Colon (tissue), 2 donors: ENCODE measurements at regions not wholly inside any gene's neighbourhood (a gene's known extent, or its start where the extent isn't known, plus 50 kb on each side); places are given as distances from the start of the nearest gene placed in this dataset.
"Not testable (repeated sequence)": the region's sequence is repeated elsewhere in the genome, so short reads cannot be mapped to it uniquely, and the experiment has no call there.

ENCODE experiments used
- FAIRE-seq: peaks from 2 replicates; lab custom pipeline; 2012; peaks lifted over from hg19 to GRCh38; lab: Jason Lieb, UNC
- donor health status: control.
- donor health status: control.

DNA sequence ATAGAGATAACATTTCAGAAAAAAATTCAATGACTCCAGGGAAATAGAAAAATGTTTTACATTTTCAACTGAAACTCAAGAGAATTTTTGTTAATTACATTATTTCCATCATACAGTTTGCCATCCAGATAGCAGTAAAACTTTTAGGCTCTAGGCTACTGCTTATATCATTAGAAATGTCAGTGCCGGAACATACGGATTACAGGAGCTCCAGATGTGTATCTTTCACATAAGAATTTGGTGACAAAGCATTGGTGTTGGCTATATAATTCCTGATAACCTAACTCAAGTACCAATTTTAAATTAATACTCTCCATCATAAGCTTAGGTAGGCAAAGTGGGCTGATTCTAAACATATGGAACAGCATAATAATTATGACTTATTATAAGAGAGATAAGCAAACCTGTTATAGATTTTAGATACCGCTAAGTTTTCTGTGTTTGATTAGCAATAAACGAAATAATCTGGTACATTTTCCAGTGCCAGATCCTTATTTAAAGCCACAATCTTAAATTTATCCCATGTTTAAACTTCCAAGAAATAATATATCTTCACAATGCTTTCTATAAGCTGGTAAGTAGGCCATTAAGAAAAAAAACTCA is 637.9 kb downstream of the NXPH1 start:
- FAIRE-seq = no peak

DNA sequence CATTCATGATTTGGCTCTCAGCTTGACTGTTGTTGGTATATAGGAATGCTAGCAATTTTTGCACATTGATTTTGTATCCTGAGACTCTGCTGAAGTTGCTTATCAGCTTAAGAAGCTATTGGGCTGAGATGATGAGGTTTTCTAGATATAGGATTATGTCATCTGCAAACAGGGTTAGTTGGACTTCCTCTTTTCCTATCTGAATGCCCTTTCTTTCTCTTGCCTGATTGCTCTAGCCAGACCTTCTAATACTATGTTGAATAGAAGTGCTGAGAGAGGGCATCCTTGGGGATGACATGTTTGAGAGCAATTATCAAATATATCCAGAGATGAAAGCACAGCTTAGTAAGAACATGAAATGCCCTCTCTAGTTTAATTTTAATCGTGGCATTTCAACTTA is 642.4 kb downstream of the NXPH1 start:
- not testable (repeated sequence) for FAIRE-seq

DNA sequence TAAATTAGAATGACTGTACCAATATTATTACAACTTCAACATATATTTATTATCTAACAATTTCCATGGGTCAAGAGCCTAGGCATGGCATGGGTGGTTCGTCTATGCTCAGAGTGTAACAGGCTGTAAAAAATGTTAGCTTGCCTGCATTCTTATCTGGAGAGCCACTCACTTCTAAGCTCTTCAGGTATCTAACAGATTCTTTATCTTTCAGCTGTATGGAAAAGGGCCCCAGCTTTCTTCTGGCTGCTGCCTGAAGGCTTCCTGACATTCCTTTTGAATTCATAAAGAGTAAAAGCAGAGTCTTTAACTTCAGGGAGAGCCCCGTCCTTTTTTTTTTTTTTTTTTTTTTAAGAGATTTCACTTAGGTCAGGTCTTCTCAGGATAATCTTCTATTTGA is 648.8 kb downstream of the NXPH1 start:
- no peak for FAIRE-seq

DNA sequence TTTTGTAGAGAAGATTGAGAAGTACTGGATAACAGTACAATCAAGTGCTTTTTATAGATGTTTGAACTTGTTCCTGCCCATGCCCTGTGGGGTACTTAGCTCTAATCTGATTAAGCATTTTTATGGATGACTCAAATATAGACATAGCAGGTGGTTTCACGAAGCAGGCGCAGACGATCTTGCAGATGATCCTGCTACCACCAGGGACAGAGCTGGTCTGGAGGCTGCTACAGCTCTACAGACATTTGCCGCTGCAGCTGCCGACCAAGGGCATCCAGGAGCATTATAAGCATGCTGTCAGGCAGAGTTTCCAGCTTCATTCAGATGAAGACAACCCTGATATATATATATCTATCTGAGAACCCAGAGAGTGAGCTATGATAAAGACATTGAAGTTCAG is 650.4 kb downstream of the NXPH1 start:
- FAIRE-seq = no peak

GRCh38 chr7:9091282-9091681 is 657.9 kb downstream of the NXPH1 start:
- no peak for FAIRE-seq

- FAIRE-seq = no peak
Measured at GRCh38 chr7:9097565-9098060, 664.2 kb downstream of the NXPH1 start.

DNA sequence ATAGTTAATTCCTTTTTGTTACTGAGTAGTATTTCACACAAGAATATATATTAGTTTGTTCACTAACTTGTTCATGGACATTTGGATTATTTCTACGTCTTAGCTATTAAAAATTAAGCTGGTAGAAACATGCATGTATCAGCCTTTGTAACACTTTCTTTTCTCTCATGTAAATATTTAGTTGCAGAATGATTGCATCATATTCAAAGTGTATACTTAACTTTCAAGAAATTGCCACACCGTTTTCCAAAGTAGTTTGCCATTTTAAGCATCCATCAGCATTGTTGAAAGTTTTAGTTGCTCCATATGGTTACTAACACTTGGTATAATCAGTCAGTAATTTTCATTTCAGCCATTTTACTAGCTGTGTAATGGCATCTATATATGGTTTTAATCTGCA is 666.9 kb downstream of the NXPH1 start:
- no peak for FAIRE-seq

DNA sequence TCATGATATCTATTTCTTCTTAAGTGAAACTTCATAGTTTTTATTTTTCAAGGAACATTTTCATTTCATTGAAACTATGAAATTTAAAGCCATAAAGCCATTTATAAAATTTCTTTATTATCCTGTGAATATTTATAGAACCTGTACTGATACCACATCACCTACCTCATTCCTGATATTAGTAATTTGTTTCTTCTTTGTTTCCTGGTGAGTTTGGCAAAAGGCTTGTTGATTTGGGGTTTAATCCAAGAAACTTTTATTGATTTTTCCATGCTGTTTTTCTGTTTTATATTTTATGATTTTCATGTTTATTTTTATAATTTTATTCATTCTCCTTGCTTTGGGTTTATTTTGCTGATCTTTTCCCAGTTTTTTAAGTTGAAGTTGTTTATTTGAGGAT is 669.4 kb downstream of the NXPH1 start:
- no peak for FAIRE-seq

DNA sequence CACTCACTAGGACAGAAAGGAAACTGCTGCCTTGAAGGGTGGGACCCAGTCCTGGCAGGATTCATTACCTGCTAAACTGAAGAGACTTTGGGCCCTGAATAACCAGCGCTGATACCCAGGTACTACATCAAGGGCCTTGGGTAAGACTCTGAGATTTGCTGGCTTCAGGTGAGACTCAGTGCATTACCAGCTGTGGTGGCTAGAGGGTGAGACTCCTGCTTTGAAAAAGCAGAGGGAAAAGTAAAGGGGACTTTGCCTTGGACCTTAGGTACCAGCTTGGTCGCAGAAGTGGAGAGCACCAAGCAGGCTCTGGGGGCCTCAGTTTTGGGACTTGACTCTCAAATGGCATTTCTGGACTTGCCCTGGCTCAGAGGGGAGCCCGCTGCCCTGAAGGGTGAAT is 673.3 kb downstream of the NXPH1 start:
- no peak for FAIRE-seq

GRCh38 chr7:9120331-9120730 is 686.9 kb downstream of the NXPH1 start:
- FAIRE-seq = no peak

DNA sequence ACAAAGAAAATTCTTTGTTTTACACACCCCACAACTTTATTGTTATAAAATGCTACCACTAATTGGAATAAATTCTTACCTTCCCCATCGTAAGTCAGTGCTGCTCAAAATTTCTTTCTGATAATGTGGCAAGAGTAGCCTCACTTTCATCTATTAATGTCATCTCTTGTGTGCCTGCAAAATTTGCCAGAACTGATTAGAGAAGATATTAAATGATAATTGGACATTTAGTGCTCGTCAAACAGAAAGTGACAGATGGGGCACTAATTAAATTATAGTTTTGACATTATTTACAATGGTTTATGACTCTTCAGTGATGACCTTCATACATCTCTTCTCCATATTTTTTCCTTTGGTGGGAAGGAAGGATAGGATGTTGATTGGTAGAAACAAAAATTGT is 690.9 kb downstream of the NXPH1 start:
- no peak for FAIRE-seq

DNA sequence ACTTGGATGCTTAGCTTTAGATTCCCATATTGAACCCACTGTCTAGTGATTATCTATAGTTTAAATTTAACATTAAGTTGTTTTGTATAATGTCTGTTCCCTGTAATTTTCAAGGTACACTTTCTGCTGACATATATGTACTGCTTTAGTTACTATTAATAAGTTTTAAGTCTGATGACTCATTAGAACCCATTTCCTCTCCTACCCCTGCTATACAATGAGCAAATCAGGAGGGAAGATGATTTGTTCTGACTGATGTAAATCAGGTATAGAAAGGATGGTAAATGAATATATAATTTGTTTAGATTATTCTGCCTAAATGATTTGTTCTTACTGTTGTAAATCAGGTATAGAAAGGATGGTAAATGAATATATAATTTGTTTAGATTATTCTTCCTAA is 691.8 kb downstream of the NXPH1 start:
- no peak for FAIRE-seq

GRCh38 chr7:9127901-9128300 is 694.5 kb downstream of the NXPH1 start:
- FAIRE-seq = no peak

- FAIRE-seq = no peak
Measured at GRCh38 chr7:9148687-9149086, 715.3 kb downstream of the NXPH1 start.

DNA sequence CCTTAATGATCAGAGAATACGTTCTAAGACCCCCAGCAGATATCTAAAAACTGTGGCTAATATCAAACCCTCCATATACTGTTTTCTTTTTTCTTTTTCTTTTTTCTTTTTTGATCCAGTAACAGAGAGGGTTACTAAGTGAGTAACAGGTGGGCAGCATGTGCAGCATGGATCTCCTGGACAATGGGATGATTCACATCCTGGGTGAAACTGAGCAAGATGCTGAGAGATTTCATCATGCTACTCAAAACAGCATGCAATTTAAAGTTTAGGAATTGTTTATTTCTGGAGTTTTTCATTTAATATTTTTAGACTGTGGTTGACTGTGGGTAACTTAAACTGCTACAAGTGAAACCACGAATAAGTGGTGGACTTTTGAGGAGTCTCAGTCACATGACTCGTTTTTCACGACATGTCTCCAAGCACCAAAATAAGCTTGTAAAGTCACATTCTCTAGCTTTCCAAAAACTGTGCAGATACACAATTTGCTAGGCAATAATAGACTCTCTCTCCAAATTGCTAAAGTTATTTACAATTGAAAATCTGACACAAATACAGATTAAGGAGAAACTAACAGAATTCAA is 716.2 kb downstream of the NXPH1 start:
- no peak for FAIRE-seq

GRCh38 chr7:9163691-9164090 is 730.3 kb downstream of the NXPH1 start:
- FAIRE-seq = not testable (repeated sequence)

DNA sequence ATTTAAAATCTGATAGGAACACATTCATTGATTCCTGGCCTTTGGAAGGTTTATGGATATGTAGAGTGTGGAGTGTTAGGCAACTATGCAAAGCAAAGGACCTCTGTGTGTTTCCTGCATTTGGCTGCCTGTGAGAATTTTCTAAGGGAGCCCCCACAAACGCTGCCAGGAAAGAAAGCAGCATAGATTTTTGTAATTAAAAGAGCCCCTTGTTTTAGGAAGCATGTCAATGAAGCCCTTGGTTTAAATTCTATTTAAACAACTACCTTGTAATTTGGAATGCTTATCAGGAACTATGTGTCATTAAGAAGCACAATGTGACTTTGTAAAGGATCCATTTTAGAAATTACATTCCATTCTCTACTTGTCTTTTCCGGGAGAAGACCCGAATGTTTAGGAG is 742.5 kb downstream of the NXPH1 start:
- no peak for FAIRE-seq

DNA sequence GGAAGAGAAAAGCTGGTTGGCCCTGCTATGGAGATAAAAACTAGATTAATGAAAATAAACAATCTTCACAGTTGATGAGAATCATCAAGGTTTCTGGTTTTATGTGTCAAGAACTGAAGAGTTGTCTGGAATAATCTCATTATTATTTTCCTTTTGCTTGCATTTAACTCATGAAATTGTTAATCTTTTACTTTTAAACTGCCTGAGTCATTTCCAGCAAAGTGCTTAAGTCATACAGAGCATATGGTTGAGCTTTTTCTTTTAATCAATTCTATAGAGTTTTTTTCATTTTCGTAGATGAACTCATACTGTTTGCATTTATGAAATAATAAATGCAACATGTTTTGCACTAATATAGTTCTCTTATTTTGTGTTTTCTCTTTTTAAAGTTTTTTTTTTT is 747.9 kb downstream of the NXPH1 start:
- FAIRE-seq = no peak

GRCh38 chr7:9186730-9187129 is 753.3 kb downstream of the NXPH1 start:
- no peak for FAIRE-seq

GRCh38 chr7:9189703-9190102 is 756.3 kb downstream of the NXPH1 start:
- FAIRE-seq = no peak

- FAIRE-seq = no peak
Measured at GRCh38 chr7:9192969-9193368, 759.6 kb downstream of the NXPH1 start.

GRCh38 chr7:9200626-9201025 is 767.2 kb downstream of the NXPH1 start:
- no peak for FAIRE-seq

DNA sequence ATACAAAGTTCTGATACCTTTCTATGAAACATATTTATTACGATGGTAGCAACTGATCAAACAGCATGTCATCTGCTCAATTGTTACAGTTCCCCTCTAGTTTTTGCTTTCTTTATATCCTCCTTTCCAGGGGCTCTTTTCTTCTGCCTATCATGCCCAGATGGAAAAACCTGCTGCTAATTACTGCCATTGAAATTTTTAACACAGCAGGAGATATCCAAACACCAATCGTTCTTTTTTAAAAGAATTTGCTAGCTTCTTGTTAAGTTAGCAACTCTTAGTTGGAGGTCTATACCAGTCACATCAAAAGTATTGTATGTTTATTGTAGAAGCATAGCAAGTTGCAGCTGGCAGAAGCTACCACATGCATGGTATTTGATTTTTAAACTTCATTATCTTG is 768.5 kb downstream of the NXPH1 start:
- no peak for FAIRE-seq

- FAIRE-seq = no peak
Measured at GRCh38 chr7:9204571-9204970, 771.2 kb downstream of the NXPH1 start.
